ENCODE measurements at regions not wholly inside any gene's neighbourhood (a gene's known extent, or its start where the extent isn't known, plus 50 kb on each side); places are given as distances from the start of the nearest gene placed in this dataset.

GRCh38 chr12:91721023-91721422 lies 424.6 kb downstream of the BTG1 start:
- TF ChIP-seq, protein P1, sequence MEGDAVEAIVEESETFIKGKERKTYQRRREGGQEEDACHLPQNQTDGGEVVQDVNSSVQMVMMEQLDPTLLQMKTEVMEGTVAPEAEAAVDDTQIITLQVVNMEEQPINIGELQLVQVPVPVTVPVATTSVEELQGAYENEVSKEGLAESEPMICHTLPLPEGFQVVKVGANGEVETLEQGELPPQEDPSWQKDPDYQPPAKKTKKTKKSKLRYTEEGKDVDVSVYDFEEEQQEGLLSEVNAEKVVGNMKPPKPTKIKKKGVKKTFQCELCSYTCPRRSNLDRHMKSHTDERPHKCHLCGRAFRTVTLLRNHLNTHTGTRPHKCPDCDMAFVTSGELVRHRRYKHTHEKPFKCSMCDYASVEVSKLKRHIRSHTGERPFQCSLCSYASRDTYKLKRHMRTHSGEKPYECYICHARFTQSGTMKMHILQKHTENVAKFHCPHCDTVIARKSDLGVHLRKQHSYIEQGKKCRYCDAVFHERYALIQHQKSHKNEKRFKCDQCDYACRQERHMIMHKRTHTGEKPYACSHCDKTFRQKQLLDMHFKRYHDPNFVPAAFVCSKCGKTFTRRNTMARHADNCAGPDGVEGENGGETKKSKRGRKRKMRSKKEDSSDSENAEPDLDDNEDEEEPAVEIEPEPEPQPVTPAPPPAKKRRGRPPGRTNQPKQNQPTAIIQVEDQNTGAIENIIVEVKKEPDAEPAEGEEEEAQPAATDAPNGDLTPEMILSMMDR (IDR thresholded peaks at IDR 0.05; ENCODE audit: poor library complexity): no peak
- TF ChIP-seq EZH2 (IDR thresholded peaks at IDR 0.05; ENCODE audit: borderline replicate concordance) (no peak), EZH2phosphoT487 (IDR thresholded peaks at IDR 0.05; ENCODE audit: low read depth, severe bottlenecking, unreplicated experiment) (no peak)

All from hepatocyte (in vitro differentiated cells).